Smooth muscle cell (in vitro differentiated cells): ENCODE measurements at regions not wholly inside any gene's neighbourhood (a gene's known extent, or its start where the extent isn't known, plus 50 kb on each side); places are given as distances from the start of the nearest gene placed in this dataset.

ENCODE experiments used
- DNase-seq: peaks from one replicate; lab custom pipeline; 2025; ENCODE audit not compliant: unreplicated experiment; lab: John Stamatoyannopoulos, UW
- H2AFZ ChIP-seq: fragments of 200-600 bp; sonication (generic); 2 replicates; pipeline ENCODE4 v1.6.0; 2016; ENCODE audit warnings: antibody characterized with exemption, low read depth, mild to moderate bottlenecking
- H3F3A ChIP-seq: fragments of 200-600 bp; sonication (generic); 2 replicates; pipeline ENCODE4 v1.6.0; 2017; ENCODE audit warnings: antibody characterized with exemption, low read depth
- H3K27ac ChIP-seq: fragments of 200-600 bp; sonication (generic); 2 replicates; pipeline ENCODE4 v1.5.1; 2016; ENCODE audit warnings: low read depth, mild to moderate bottlenecking
- H3K27me3 ChIP-seq: fragments of 200-600 bp; sonication (generic); 2 replicates; pipeline ENCODE4 v1.6.1; 2016; ENCODE audit warnings: low read depth, mild to moderate bottlenecking
- H3K36me3 ChIP-seq: fragments of 200-600 bp; sonication (generic); 2 replicates; pipeline ENCODE4 v1.5.1; 2016; ENCODE audit warnings: low read depth
- H3K4me1 ChIP-seq: fragments of 200-600 bp; sonication (generic); 2 replicates; pipeline ENCODE4 v1.5.1; 2016; ENCODE audit warnings: low read depth
- H3K4me2 ChIP-seq: fragments of 200-600 bp; sonication (generic); 2 replicates; pipeline ENCODE4 v1.6.0; 2016; ENCODE audit warnings: mild to moderate bottlenecking
- H3K4me3 ChIP-seq: fragments of 200-600 bp; sonication (generic); 2 replicates; pipeline ENCODE4 v1.5.1; 2016; ENCODE audit warnings: mild to moderate bottlenecking
- H3K79me2 ChIP-seq: fragments of 200-600 bp; sonication (generic); 2 replicates; pipeline ENCODE4 v1.6.0; 2016; ENCODE audit warnings: low read depth, mild to moderate bottlenecking
- H3K9ac ChIP-seq: fragments of 200-600 bp; sonication (generic); 2 replicates; pipeline ENCODE4 v1.6.0; 2016; ENCODE audit warnings: low read depth
- H3K9me3 ChIP-seq: fragments of 200-600 bp; sonication (generic); replicated peaks from 2 replicates; pipeline ENCODE4 v1.5.1; 2016; ENCODE audit warnings: low read depth
- H4K20me1 ChIP-seq: fragments of 200-600 bp; sonication (generic); 2 replicates; pipeline ENCODE4 v1.6.0; 2016; ENCODE audit warnings: low read depth
- CTCF ChIP-seq: fragments of 200-600 bp; sonication (generic); IDR thresholded peaks from 2 replicates; pipeline ENCODE4 v1.5.1; 2017; ENCODE audit warnings: borderline replicate concordance, mild to moderate bottlenecking, antibody characterized with exemption; ENCODE audit not compliant: insufficient read depth, poor library complexity, severe bottlenecking
- WGBS: methylation state at CpG from one replicate; pipeline ENCODE4 v1.1.7; 2016; ENCODE audit warnings: low lambda C conversion rate; 5-methylcytosine and 5-hydroxymethylcytosine counted together

- Histone ChIP-seq H3K9me3 (no peaks in the 10 kb centered on the region), H3K27me3 (no peaks in the 10 kb centered on the region), H3K9ac (no peak overlapping the region), H2AFZ (no peak overlapping the region), H3K36me3 (no peaks in the 10 kb centered on the region), H3K79me2 (no peaks in the 10 kb centered on the region), H3K4me3 (no peak overlapping the region), H3F3A (no peaks in the 10 kb centered on the region), H3K4me1 (no peaks in the 10 kb centered on the region), H3K4me2 (no peak overlapping the region), H4K20me1 (no peaks in the 10 kb centered on the region), H3K27ac (no peak overlapping the region)
- 76% methylated on average over 3 of the region's 3 CpGs for WGBS
- TF ChIP-seq CTCF, result no peak
- no peak for DNase-seq
These were observed 750.5 kb downstream of the FAM133A start for GRCh38 chrX:94424456-94424855.

GRCh38 chrX:94430091-94430490, 756.1 kb downstream of the FAM133A start:
- Histone ChIP-seq H3K36me3 (no peaks in the 10 kb centered on the region), H3F3A (no peaks in the 10 kb centered on the region), H4K20me1 (no peaks in the 10 kb centered on the region), H3K4me3 (no peak overlapping the region), H3K4me2 (no peak overlapping the region), H3K27me3 (no peaks in the 10 kb centered on the region), H3K79me2 (no peaks in the 10 kb centered on the region), H2AFZ (no peak overlapping the region), H3K9me3 (no peaks in the 10 kb centered on the region), H3K9ac (no peak overlapping the region), H3K27ac (no peak overlapping the region), H3K4me1 (no peaks in the 10 kb centered on the region)
- no peak for TF ChIP-seq CTCF
- WGBS, result 83% methylated on average over 1 of the region's 1 CpG
- DNase-seq, result no peak

DNA sequence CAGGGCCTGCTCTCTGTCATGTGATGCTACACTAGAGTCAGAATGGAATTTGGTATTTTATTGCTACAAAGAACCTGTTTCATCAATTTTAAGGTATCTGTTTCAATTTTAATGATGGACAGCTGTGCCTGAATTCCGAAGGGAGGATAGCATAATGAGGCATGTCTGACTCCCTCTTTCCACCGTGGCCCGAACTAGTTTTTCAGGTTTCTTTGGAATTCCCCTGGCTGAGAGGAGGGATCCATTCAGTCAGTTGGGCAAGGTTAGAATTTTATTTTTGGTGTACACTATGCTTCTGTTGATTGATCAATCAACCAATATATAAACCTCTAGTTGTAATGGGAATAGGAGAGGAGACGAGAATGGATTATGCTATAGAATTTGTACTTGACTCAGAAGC, 761.8 kb downstream of the FAM133A start:
- peak overlapping the region; percentile 48 for H3K27ac ChIP-seq
- H4K20me1 ChIP-seq, result no peaks in the 10 kb centered on the region
- no peaks in the 10 kb centered on the region for H3K36me3 ChIP-seq
- DNase-seq, result no peak
- H3K27me3 ChIP-seq, result no peaks in the 10 kb centered on the region
- H3K79me2 ChIP-seq, result no peaks in the 10 kb centered on the region
- no peak overlapping the region for H3K4me3 ChIP-seq
- no peak overlapping the region for H3K4me2 ChIP-seq
- no peaks in the 10 kb centered on the region for H3K4me1 ChIP-seq
- no peaks in the 10 kb centered on the region for H3F3A ChIP-seq
- no peak overlapping the region for H3K9ac ChIP-seq
- H2AFZ ChIP-seq, result no peak overlapping the region
- no peaks in the 10 kb centered on the region for H3K9me3 ChIP-seq
- whole genome bisulfite sequencing, result 68% methylated on average over 4 of the region's 4 CpGs
- no peak for TF ChIP-seq CTCF

- no peak for DNase-seq
- Histone ChIP-seq H3K9ac (no peak overlapping the region), H3K4me1 (peaks cover 19% of the 10 kb centered on the region), H3K27ac (no peak overlapping the region), H3K36me3 (no peaks in the 10 kb centered on the region), H3K4me2 (no peak overlapping the region), H4K20me1 (no peaks in the 10 kb centered on the region), H3K27me3 (no peaks in the 10 kb centered on the region), H3F3A (no peaks in the 10 kb centered on the region), H3K4me3 (no peak overlapping the region), H3K9me3 (no peaks in the 10 kb centered on the region), H2AFZ (peak overlapping the region; percentile 21), H3K79me2 (no peaks in the 10 kb centered on the region)
- TF ChIP-seq CTCF, result no peak
- WGBS, result 17% methylated on average over 3 of the region's 3 CpGs
These were observed 780.2 kb downstream of the FAM133A start for GRCh38 chrX:94454159-94454558.
